NB4 (cell line): ENCODE measurements at regions not wholly inside any gene's neighbourhood (a gene's known extent, or its start where the extent isn't known, plus 50 kb on each side); places are given as distances from the start of the nearest gene placed in this dataset.

Experiments used
- POLR2A ChIP-seq: IDR thresholded peaks from 2 replicates; pipeline ENCODE4 v1.6.1; 2011; ENCODE audit warnings: mild to moderate bottlenecking; ENCODE audit not compliant: insufficient read length; ENCODE audit errors: extremely low read depth
- TF ChIP-seq, protein P1 (sequence below): IDR thresholded peaks from one replicate; pipeline ENCODE4 v1.5.1; 2012; ENCODE audit warnings: low read depth, low read length

DNA sequence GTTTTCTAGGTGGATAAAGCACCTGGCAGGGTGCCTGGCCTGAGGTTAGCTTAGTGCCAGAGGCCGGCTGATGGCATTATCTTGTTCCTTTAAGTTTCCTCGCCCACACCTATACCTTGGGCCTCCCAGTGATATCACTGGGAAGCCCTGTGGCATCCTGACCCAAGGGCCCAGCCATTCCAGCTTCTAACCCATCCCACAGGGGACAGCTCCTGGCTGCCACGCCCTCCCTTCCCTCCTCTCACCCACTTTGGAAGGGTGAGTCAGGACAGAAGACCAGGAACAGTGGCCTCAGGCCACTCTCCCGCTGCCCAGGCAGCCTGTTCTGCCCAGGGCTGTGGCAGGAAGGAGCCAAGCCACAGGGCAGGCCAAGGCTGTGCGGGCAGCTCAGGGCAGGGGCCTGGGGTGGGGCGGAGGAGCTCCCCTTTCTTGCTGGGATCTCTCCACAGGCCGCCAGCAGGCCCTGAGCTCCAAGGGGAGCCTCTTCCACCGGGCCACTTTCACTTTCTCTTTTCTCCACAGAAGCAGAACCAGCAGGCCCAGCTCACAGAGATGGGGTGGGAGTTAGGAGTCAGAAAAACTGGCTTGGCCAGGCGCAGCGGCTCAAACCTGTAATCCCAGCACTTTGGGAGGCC, 75.1 kb downstream of the IRF2BPL start:
- TF ChIP-seq, protein P1, sequence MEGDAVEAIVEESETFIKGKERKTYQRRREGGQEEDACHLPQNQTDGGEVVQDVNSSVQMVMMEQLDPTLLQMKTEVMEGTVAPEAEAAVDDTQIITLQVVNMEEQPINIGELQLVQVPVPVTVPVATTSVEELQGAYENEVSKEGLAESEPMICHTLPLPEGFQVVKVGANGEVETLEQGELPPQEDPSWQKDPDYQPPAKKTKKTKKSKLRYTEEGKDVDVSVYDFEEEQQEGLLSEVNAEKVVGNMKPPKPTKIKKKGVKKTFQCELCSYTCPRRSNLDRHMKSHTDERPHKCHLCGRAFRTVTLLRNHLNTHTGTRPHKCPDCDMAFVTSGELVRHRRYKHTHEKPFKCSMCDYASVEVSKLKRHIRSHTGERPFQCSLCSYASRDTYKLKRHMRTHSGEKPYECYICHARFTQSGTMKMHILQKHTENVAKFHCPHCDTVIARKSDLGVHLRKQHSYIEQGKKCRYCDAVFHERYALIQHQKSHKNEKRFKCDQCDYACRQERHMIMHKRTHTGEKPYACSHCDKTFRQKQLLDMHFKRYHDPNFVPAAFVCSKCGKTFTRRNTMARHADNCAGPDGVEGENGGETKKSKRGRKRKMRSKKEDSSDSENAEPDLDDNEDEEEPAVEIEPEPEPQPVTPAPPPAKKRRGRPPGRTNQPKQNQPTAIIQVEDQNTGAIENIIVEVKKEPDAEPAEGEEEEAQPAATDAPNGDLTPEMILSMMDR = no peak
- TF ChIP-seq POLR2A = no peak
